Activated CD8-positive, alpha-beta memory T cell treated with anti-CD3 and anti-CD28 coated beads, Interleukin-2, amount 50 U/mL, for 4 hours (primary cell): ENCODE measurements at regions not wholly inside any gene's neighbourhood (a gene's known extent, or its start where the extent isn't known, plus 50 kb on each side); places are given as distances from the start of the nearest gene placed in this dataset.

Experiments
- DNase-seq: peaks from one replicate; pipeline ENCODE4 v3.0.0-alpha.2; 2020

DNA sequence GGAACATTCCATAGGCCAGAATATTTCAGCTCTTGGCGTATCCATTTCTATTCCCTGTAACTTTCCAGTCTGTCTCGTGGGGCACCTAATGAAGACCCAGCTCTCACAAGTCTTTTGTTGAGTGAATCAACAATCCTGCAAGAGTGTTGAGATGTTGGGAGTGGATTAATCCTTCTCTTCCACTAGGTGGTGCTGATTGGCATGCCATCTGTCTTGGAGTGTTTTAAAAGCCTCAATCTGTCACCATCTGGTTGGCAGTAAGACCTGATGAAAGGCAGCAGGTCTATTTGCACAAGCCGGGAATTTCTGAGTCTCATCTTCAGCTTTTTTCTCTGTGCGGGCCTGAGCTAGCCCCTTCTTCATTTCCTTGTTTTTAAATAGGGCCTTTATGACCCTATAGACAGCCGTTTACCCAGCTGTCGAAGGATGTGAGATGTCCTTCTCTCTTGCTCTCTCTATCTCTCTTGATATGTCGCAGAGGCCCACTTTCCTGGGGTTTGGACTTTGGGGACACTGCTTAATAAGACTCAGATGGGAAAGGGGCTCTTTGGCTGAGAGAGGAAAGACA is 180.5 kb downstream of the ZNF365 start:
- DNase-seq, result no peak

DNA sequence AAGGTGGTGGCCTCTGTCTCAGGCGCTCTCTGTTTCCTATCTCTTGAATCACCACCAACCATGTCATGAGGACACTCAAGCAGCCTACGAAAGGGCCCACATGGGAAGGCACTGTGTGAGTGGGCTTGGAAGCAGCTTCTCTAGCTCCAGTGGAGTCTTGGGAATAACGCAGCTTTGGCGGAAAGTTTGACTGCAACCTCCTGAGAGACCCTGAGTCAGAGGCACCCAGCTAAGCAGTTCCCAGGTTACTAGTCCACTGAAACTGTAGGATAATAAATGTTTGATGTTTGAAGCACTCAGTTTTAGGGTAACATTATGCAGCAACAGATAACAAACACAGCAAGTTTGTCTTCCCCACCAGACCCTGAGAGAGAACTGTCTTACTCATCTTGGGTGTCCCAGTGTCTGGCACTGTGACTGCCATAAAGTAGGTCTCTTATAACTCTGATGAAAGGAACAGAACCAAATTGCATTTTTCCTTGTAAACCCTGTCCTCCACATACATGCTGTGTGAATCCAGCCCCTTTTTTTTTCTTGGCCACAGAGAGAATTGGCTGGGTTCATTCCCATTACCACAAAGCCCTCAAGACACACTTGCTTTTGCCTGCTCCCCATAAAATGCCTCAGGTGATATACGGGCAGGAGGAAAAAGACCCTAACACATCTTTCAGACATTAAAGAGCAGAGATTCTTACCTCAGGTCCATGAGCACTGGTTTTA is 185.5 kb downstream of the ZNF365 start:
- no peak for DNase-seq

DNA sequence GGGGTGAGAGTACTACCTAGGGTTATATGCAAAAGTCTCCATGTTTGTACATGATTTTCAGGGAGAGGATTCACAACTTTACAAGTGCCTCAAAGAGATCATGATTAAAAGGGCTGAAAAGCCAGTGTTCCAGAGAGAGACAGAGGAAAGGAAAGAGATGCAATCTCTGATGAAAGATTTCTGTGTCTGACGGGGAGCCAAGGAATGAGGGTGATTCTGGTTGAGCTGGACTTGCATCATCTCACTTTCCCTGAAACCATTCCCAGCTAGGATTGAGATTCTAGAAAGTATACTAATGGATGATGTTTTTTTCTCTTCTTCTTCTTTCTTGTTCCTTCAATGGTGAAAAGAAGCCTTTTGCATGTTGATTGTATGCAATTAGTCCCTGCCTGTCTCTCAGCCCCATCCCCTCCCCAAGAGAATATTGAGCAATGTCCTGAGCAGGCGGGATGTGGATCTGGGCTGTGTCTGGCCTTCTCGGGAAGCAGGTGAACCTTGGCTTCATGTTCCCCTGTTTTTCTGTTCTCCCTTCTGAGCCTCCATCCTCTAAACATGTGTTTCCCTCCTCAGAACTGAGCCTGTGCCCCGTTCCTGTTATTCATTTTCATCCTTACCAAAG is 186.1 kb downstream of the ZNF365 start:
- DNase-seq, result no peak

DNA sequence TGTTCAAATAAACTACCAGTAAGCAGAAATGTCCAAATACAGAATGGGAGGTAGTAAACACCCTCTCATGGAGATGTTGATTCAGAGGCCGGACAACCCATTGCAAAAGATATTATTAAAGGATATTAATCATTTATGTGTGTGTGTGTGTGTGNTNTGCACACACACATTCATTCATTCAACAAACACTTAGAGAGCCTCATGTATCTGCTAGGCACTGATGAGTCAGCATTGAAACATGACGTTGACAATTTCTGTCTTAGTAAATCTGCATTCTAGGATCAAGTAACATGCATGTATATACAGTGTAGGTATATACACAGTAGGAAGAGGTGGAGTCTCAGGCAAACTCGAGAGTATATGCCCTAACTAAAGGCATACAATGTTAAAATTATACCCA is 187.0 kb downstream of the ZNF365 start:
- DNase-seq, result no peak

DNA sequence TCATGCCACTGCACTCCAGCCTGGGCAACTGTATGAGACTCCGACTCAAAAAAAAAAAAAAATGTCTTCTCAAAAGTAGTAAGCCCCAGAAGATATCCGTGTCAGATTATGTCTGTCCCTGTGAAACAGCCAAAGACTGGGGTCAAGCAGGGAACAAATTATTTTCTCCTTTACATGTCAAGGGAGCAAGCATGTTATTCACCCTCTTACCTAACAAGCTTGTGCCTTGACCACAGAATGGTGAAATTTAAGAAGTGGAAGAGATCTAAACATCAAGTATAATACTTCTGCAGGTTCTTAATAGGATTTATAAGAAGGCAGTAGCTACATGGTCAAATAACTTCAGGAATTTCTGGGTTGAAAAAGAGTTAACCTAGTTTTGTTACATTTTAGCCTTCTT is 187.9 kb downstream of the ZNF365 start:
- DNase-seq, result no peak

DNA sequence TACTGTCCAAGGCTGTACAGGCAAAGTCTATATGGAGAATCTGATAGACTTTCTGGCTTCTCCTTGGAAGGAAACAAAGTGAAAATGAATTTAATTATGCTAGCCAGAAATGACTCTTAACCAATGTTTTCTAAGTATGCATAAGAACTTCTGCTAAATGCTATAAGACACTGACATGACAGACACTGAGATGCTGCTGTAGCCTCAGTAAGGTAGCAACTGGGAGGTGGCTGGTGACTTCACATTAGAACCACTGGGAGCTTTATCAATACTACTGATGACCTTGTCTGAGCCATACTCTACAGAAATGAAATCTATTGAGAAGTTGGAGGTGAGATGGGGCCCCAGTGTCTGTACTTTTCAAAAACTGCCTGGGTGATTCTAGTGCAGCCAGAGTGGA is 188.6 kb downstream of the ZNF365 start:
- DNase-seq, result no peak

DNA sequence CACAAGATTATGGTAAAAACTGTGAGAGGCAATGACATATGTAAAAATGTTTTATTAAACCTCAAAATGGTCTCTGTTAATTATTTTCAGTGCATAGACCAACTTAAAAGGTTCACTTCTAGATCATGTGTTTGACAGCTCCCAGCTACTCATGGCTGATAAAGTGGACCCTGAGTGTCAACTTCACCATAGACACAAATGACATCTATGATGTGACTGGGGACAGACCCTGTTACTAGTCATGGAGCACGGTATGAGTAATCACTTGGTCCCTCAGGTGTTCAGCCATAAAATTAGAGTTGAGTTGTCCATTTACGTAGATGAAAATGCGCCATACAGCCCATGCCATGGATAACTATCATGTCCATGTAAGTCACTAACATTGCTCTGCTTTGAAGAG is 199.8 kb downstream of the ZNF365 start:
- no peak for DNase-seq

DNA sequence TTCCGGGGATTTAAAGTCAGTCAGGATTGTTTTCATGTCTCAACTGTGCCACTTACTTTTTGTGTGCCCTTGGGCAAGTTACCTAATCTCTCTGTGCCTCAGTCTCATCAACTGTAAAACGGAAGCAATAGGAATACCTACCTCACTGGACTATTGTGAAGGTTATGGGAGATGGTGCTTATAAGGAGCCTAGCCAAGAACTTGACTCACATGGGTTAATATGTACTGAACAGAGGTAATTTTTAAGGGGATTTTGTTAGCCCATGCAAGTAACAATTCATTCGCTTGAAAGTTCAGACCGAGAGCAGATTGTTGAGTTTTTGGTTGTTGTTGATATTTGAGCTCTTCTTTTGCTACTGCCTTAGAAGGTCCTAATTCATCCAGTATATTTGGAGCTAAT is 202.9 kb downstream of the ZNF365 start:
- no peak for DNase-seq

DNA sequence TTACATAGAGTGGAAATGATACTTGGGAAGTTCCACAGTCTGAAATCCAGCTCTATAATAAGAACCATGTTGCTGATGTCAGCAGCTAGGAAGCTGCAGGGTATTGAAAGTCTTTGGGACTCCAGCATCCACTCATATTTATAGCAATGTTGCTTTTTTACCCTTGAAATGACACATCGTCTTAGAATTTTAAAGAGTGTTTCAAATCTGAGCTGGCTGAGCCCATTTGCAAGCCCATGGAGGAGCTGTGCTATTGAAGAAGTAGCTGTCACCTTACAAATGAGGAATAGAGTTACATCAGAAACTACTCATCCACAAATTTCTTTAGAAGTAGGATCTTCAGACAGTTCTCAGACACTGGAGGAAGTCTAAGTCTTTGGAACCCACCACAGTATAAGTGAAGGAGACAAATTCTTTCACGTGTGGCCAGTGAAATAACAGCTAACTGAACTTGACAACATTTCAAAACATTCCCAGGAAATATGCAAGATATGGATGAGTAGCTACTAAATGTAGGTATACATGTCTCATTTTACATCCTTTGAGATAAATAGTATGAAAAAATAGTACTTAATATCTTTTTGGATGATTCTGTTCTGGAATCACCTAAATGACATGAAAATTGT is 203.6 kb downstream of the ZNF365 start:
- no peak for DNase-seq

DNA sequence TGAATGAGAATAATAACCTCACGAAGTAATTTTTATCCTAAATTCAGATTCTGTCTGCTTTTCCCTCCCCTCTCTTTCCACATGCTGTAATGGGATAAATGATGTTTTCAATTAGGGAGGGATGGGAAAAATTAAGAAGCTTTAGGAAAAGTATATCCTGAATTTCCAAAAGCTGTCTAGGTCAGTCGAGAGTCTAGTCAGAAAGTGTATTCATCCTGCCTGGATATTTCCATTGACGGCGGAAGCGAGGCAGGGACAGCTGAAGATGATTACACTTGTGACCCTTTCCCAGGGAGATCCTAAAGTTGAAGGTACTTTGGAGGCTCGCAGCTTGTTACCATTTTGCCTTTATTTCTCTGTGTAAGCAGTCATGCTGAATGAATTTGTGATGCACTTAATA is 204.1 kb downstream of the ZNF365 start:
- no peak for DNase-seq

DNA sequence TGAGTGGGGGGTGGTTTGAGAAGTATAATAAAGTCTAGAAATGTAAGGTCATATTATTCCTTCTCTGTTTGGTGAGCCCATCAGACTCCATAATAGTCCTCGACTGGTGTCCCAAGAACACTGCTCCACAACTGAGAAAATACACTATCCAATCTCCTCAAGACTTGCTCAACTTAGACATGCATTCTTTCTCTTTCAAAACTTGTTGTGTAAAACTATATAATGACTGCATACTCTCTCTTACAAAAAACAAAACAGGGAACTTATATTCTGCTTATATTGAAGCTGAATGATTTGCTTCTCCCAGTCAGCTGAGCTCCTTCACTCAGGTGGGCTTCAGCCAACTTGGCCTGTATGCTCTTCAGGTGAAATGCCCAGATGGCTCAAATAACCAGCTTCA is 204.7 kb downstream of the ZNF365 start:
- no peak for DNase-seq

DNA sequence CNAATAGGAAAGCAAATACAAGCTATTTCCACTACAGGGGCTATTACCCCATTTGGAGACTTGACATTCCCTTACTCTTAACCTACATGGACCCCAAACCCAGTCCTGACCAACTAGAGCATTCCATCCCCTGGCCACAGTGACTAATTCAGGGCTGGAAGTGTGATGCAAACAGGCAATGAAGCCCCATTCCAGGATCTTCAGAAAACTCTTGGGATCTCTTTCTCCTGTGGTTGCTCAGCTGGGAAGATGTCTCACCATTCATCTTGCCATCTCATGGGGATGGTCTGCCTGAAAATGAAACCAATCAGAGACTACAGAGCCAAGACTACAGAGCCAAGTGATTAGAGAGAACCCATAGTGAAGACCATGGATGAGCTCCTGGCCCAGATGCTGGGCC is 206.2 kb downstream of the ZNF365 start:
- no peak for DNase-seq

DNA sequence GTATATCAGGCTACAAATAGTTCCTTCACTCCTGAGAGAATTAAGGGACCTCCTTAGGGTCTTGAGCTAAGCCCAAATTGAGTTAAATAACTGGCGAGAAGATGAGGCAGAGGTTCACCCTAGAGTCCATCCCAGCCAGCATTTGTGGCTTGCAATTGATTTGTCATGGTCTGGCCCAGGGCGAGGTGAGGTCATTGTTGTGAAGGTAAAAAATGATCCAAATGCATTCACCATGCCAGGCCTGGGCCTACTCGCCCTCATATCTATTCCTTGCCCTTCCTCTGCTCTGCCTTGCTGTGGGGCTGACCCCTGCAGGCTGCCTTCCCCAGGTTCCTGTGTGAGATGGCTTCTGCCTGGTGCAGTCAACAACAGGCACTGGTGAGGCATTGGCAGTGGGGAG is 207.2 kb downstream of the ZNF365 start:
- DNase-seq, result no peak

DNA sequence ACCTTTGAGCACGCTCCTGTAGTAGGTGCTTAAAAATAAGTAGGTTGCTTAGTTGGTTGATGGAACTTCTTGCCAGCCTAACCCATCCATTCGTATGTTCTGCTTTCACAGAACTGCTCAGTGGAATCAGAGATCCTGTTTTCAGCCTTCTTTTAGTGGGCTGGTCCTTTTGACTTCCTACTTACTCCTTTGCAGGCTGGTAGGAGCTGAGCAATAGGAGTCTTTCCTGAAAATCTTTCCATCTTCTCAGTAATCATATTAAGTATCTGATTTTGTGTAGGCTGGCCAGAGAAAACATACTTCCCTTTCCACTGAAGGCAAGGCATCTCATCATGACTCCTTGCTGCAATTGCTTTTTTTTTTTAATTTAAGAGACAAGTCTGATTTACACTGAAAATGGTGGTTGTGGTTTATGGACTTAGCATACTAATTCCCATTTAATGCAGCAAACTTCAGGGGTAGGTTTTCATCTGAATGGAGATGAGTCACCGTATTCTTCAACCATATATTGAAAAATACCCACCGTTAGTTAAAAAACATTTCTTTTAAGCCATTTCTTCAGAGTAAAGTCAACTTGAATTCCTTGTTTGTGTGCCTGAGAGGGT is 208.0 kb downstream of the ZNF365 start:
- DNase-seq, result no peak

DNA sequence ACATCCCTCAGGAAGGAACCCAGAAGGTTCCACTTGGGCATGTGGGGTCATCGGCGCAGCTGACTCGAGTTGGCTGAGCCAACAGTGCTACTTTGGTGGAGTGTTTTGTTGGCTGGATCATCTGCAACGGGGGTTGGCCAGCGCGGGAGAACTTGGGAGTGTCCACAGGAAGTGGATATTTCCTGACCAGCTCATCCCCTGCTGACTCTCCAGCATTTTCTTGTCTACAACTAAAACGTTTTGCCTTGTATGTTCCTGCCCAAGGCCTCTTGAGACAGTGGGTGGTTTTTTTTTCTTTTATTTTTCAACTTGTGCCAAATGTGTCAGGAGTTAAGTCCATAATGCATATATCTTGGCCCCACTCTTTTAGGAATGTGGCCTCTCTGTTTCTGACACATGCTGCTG is 208.6 kb downstream of the ZNF365 start:
- no peak for DNase-seq

DNA sequence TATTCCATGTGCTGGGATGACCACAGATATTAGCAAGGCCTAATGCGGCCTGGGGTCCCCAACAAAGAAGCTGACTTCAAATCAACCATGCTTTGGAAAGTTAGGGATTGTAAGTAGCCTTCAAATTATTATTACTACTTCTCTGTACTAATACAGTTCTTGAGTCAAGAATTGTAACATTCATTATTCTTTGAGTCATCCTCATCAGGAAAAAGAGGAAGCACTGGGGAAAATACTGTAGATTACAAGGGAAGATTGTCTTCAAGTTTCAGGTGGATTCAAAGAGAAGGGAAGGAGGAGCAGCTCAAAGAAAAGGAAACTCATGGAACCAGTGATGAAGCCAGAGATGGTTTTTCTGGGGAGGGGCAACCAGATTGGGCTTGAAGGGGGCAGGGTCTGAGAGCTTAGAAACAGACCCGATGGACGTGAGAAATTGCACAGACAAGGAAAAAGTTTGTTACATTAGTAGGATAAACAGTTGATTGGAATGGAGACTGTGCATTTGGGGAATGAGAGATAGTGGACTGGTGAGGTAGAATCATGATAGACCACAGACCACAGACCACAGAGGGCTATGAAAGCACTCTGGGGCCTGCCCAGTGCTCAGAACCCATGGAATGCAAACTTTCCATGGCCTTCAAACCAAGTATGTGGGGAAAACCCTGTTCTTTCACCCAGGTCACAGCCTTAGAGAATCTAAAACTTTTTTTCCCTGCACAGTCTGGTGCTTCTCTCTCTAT is 209.9 kb downstream of the ZNF365 start:
- no peak for DNase-seq

DNA sequence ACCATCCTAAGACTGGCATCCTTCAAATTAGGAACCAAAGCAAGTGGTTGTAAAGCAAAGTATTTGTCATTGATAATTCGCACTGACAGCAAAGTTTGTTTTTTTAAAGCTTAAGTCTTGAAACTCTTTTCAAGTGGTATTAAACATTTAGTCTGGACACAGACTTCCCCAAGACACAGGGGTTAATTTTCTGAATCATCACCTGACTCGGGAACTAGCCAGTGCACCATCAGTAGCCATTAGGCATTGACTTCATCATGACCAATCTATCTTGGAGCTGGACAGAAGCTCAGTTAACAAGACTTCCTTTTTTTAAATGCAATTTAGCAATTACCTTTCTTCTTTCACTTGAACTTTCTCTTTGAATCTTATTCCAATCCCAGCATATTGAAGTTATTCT is 210.6 kb downstream of the ZNF365 start:
- DNase-seq, result no peak

DNA sequence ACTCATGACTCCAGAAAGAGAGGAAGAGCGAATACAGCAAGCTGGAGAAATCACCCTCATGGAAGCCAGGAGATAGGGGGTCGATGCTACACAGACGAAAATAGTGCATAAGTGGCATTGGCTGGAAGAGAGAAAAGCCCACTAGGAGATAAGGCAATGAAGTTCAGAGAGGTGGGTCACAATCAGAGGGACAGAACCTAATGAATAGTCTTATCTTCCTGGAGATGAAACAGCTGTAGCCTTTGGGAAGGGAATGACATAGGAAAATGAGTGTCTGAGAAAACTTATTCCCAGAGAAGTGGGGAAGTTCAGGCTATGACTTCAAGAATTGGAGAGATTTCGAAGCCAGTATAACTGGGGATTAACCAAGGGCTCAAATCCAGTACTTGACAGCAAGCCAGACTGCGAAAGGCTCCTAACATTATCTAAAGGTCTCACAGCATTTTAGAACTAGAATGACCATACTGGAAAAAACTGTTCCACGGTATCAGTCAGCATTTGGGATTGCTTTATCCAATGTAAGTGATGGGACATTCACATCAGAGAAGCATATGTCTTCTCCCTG is 211.1 kb downstream of the ZNF365 start:
- no peak for DNase-seq

DNA sequence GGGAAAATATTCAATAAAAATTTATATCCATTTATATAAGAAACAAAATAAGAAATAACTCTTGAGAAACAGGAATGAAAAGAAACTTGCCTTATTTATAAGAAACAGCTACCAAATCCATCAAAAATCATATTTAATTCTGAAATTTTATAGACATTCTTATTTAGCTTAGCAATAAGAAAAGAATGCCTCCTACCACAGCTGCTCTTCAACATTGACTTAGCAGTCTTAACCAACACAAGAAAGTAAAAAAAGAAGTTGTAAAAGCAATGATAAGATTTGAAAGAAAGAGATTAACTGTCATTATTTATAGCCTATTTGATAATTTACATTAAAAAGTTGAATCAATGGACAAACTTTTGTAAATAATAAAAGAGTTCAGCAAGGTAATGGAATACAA is 212.8 kb downstream of the ZNF365 start:
- no peak for DNase-seq

DNA sequence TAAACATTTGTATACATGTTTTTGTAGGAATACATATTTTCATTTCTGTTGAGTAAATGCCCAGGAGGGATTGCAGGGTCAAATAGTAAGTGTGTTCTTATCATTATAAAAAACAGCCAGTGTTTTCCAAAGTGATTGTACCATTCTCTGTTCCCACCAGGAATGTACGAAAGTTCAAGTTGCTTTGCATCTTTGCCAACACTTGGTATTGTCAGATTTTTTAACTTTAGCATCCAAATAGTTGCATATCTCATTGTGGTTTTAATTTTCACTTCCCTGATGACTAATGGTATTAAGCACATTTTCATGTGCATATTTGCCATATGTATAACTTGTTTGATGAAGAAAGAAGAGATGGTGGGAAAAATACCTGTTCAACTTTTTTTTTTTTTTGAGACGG is 213.9 kb downstream of the ZNF365 start:
- DNase-seq, result no peak

DNA sequence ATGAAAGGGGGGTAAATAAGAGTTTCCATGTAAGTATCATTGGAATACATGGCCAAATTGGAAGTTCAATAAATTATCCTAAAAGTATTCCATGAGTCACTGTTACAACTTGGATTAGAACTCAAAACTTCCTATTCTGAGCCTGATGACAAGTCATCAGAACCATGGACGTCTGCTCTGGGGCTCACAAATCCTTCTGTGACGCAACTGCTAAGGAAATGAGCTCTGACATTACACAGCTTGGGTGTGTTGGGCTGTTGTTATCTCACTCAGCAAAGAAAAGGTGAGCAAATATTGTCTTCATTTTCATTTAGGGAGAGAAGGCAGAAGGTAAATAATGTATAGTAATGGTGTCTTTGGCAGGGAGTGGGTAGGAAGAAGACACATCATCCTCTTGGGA is 214.8 kb upstream of the ADO start:
- no peak for DNase-seq

DNA sequence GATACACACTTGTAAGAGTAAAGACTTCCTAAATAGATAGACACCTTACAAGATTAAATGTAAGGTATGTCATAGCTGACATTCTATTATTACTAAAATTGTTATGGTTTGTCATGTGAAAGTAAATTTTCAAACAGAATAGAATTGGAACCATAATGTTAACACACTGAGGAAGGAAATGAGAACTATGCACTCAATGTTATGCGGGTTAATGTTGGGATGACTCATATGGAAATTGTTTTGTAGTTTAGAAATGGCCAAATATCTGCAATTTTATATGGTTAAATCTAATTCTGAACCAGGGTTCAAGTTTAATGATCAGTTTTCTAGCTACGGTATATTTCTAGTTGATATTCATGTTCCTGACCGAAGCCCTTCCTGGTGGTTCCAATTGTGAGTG is 214.2 kb upstream of the ADO start:
- no peak for DNase-seq

DNA sequence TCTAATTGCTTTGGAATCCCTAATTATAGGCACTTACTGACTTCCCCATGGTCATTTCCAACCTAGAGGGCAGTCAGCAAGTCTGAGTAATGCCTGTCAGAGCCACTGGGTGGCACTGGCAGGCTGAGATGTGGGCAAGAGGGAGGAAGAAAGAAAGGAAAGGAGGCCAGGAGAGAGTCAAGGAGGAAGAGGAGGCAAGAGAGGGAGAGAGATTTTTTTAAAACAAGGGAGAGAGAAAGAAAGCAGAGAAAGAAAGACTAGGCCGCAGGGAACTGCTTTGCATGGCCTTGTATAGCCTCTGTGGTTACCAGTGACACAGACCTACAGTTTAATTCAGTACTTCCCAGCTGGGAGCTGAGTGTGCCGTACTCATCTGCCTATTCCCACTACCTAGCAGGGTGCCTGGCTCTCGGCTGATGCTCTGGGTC is 210.4 kb upstream of the ADO start:
- peak; percentile 62 for DNase-seq
